B cell (primary cell): ENCODE measurements at regions not wholly inside any gene's neighbourhood (a gene's known extent, or its start where the extent isn't known, plus 50 kb on each side); places are given as distances from the start of the nearest gene placed in this dataset.

Experiments used
- ATAC-seq: fragments of 200-7000 bp; cut with Tn5 transposase; one replicate; pipeline ENCODE4 v1.10.0; 2021; ENCODE audit warnings: low read depth, mild to moderate bottlenecking, moderate number of reproducible peaks, moderate library complexity
- CTCF ChIA-PET: fragments of 350-600 bp; sonication (Branson Sonifier 250); formaldehyde crosslinking; loops from one replicate; lab custom pipeline; 2021; ENCODE audit warnings: antibody characterized with exemption, inconsistent platforms; lab: Charles Lee
- POLR2A ChIA-PET: fragments of 350-600 bp; sonication (Branson Sonifier 250); formaldehyde crosslinking; loops from one replicate; lab custom pipeline; 2021; ENCODE audit warnings: antibody characterized with exemption; lab: Charles Lee
- DNase-seq: peaks from one replicate; pipeline ENCODE4 v3.0.0; 2013
- H2AFZ ChIP-seq: 2 replicates; pipeline ENCODE4 v1.6.1; 2012; ENCODE audit warnings: mild to moderate bottlenecking, low read depth, low read length; ENCODE audit not compliant: insufficient read depth, poor library complexity, severe bottlenecking
- H3K27ac ChIP-seq, 2 donors: 1 replicate in 1 of 2; 2 replicates in 1 of 2; pipeline ENCODE4 v1.5.1; 2012 to 2013; ENCODE audit warnings: low read length in 2 of 2, mild to moderate bottlenecking in 2 of 2, moderate library complexity in 1 of 2
- H3K27me3 ChIP-seq, 4 experiments: fragments of 200-600 bp in 1 of 4; sonication (generic) in 1 of 4; replicated peaks in 1 of 4; 1 replicate in 2 of 4; 2 replicates in 2 of 4; pipeline versions ENCODE4 v1.6.1 to v1.7.0; 2013 to 2016; ENCODE audit warnings: low read length in 3 of 4, mild to moderate bottlenecking in 2 of 4, mixed read lengths in 1 of 4, moderate library complexity in 1 of 4; ENCODE audit not compliant: insufficient read depth in 4 of 4, control insufficient read depth in 3 of 4; ENCODE audit errors: control extremely low read depth in 1 of 4
- H3K36me3 ChIP-seq, 2 experiments: replicated peaks in 1 of 2; 1 replicate in 1 of 2; 2 replicates in 1 of 2; pipeline versions ENCODE4 v1.6.1 to v1.7.1; 2013; ENCODE audit warnings: low read length in 1 of 2; ENCODE audit not compliant: insufficient read depth in 2 of 2, control insufficient read depth in 1 of 2; ENCODE audit errors: control extremely low read depth in 1 of 2, extremely low read depth in 1 of 2
- H3K4me1 ChIP-seq, 2 donors: fragments of 200-600 bp in 1 of 2; sonication (generic) in 1 of 2; 1 replicate in 1 of 2; 2 replicates in 1 of 2; pipeline versions ENCODE4 v1.5.1 to v1.6.1; 2013 to 2017; ENCODE audit warnings: low read length in 2 of 2; ENCODE audit not compliant: control insufficient read depth in 2 of 2, insufficient read depth in 2 of 2
- H3K4me2 ChIP-seq: replicated peaks from 2 replicates; pipeline ENCODE3; 2012; ENCODE audit warnings: mild to moderate bottlenecking, low read depth, low read length; ENCODE audit not compliant: poor library complexity, severe bottlenecking
- H3K4me3 ChIP-seq, 5 experiments: fragments of 200-600 bp in 1 of 5; sonication (generic) in 1 of 5; 1 replicate in 3 of 5; 2 replicates in 2 of 5; pipeline versions ENCODE4 v1.5.1 to v1.7.0; 2011 to 2016; ENCODE audit warnings: low read length in 4 of 5, mild to moderate bottlenecking in 4 of 5, low read depth in 2 of 5, control low read depth in 1 of 5, moderate library complexity in 1 of 5; ENCODE audit not compliant: insufficient read depth in 1 of 5; ENCODE audit errors: control extremely low read depth in 1 of 5, extremely low read depth in 1 of 5
- H3K79me2 ChIP-seq: fragments of 200-600 bp; sonication (generic); one replicate; pipeline ENCODE4 v1.6.0; 2016; ENCODE audit warnings: low read length; ENCODE audit not compliant: control insufficient read depth, insufficient read depth
- H3K9ac ChIP-seq: fragments of 200-600 bp; sonication (generic); 2 replicates; pipeline ENCODE4 v1.6.1; 2017; ENCODE audit warnings: mild to moderate bottlenecking, low read length, moderate library complexity
- H3K9me3 ChIP-seq, 3 donors: one replicate each; pipeline versions ENCODE4 v1.6.1 to v1.7.1; 2013; ENCODE audit warnings: low read length in 2 of 3; ENCODE audit not compliant: control insufficient read depth in 2 of 3, insufficient read depth in 1 of 3; ENCODE audit errors: control extremely low read depth in 1 of 3
- H4K20me1 ChIP-seq: 2 replicates; pipeline ENCODE4 v1.6.0; 2012; ENCODE audit warnings: mild to moderate bottlenecking, low read length; ENCODE audit not compliant: insufficient read depth, control insufficient read depth, poor library complexity, severe bottlenecking
- H3K27ac Mint-ChIP-seq: one replicate; pipeline ENCODE4 v1.8.0; 2021; ENCODE audit warnings: mixed read lengths
- H3K27me3 Mint-ChIP-seq: one replicate; pipeline ENCODE4 v1.8.0; 2021; ENCODE audit warnings: mixed read lengths
- H3K4me1 Mint-ChIP-seq: one replicate; pipeline ENCODE4 v1.8.0; 2021; ENCODE audit warnings: mixed read lengths
- H3K4me3 Mint-ChIP-seq: one replicate; pipeline ENCODE4 v1.8.0; 2021; ENCODE audit warnings: mixed read lengths
- H3K9me3 Mint-ChIP-seq: one replicate; pipeline ENCODE4 v1.8.0; 2022; ENCODE audit warnings: mixed read lengths; ENCODE audit not compliant: insufficient read depth
- CTCF ChIP-seq: fragments of 200-600 bp; IDR thresholded peaks from one replicate; pipeline ENCODE4 v1.8.0; 2022; ENCODE audit warnings: antibody characterized with exemption, mild to moderate bottlenecking
- EZH2 ChIP-seq: IDR thresholded peaks from 2 replicates; pipeline ENCODE4 v1.6.1; 2012; ENCODE audit warnings: borderline replicate concordance, low read depth, mild to moderate bottlenecking, moderate library complexity, low read length; ENCODE audit not compliant: insufficient read depth, poor library complexity, severe bottlenecking
- WGBS: methylation state at CpG from one replicate; pipeline ENCODE4 v1.1.5; 2013; ENCODE audit warnings: missing lambda C conversion rate; ENCODE audit not compliant: insufficient coverage; 5-methylcytosine and 5-hydroxymethylcytosine counted together
- intact Hi-C: fragments of 100-400 bp; cut with micrococcal nuclease; formaldehyde crosslinking; loops from one replicate; pipeline ENCODE4 v1.10.0; 2022

- Mint-ChIP-seq H3K4me1 (no peaks in the 10 kb centered on the region), H3K9me3 (peaks cover 2% of the 10 kb centered on the region), H3K27me3 (no peaks in the 10 kb centered on the region), H3K27ac (no peak overlapping the region), H3K4me3 (no peak overlapping the region)
- H3K27ac ChIP-seq, result no peak overlapping the region
- POLR2A ChIA-PET, result no interaction called here
- no peaks in the 10 kb centered on the region for H3K4me1 ChIP-seq
- H2AFZ ChIP-seq, result no peak overlapping the region
- H3K9ac ChIP-seq, result no peak overlapping the region
- DNase-seq (no peak), ATAC-seq (no peak)
- H3K9me3 ChIP-seq, result no peaks in the 10 kb centered on the region
- no peaks in the 10 kb centered on the region for H3K36me3 ChIP-seq
- no peaks in the 10 kb centered on the region for H4K20me1 ChIP-seq
- no peaks in the 10 kb centered on the region for H3K79me2 ChIP-seq
- CTCF ChIA-PET, result interaction anchor here (0.6 kb wide), 1 partner anchor 26 kb away, joined by 3 read pairs; no protein-coding TSS in a partner anchor
- H3K27me3 ChIP-seq, result no peaks in the 10 kb centered on the region
- no peak overlapping the region for H3K4me3 ChIP-seq
- intact Hi-C loops, result no loop called here
- TF ChIP-seq CTCF, result no peak
- no peak for TF ChIP-seq EZH2
- no peak overlapping the region for H3K4me2 ChIP-seq
These were observed 560.3 kb upstream of the NR2F2 start for GRCh38 chr15:95770196-95770595.

- no peaks in the 10 kb centered on the region for H3K9me3 ChIP-seq
- TF ChIP-seq EZH2, result no peak
- TF ChIP-seq CTCF, result no peak
- H3K36me3 ChIP-seq, result no peaks in the 10 kb centered on the region
- ATAC-seq, result no peak
- H3K27me3 Mint-ChIP-seq, result no peaks in the 10 kb centered on the region
- H3K4me1 ChIP-seq, result no peaks in the 10 kb centered on the region
- H3K4me3 ChIP-seq, result no peak overlapping the region
- POLR2A ChIA-PET, result no interaction called here
- peaks cover 2% of the 10 kb centered on the region for H3K9me3 Mint-ChIP-seq
- no peaks in the 10 kb centered on the region for H3K27me3 ChIP-seq
- WGBS, result no CpG with 5 or more reads among the region's 3 CpGs
- H3K4me3 Mint-ChIP-seq, result no peak overlapping the region
- H2AFZ ChIP-seq, result no peak overlapping the region
- intact Hi-C loops, result no loop called here
- no peak overlapping the region for H3K27ac ChIP-seq
- no peaks in the 10 kb centered on the region for H4K20me1 ChIP-seq
- no peaks in the 10 kb centered on the region for H3K79me2 ChIP-seq
- DNase-seq, result no peak
- no peak overlapping the region for H3K27ac Mint-ChIP-seq
- no peak overlapping the region for H3K4me2 ChIP-seq
- CTCF ChIA-PET, result no interaction called here
- no peak overlapping the region for H3K9ac ChIP-seq
- H3K4me1 Mint-ChIP-seq, result no peaks in the 10 kb centered on the region
These were observed 557.5 kb upstream of the NR2F2 start for GRCh38 chr15:95772982-95773381.
